Neural cell (in vitro differentiated cells): ENCODE measurements at regions not wholly inside any gene's neighbourhood (a gene's known extent, or its start where the extent isn't known, plus 50 kb on each side); places are given as distances from the start of the nearest gene placed in this dataset.

Experiments used
- H2AFZ ChIP-seq: fragments of 200-600, 300-800 bp; sonication (generic), shearing (Covaris generic); 2 replicates; pipeline ENCODE4 v1.6.0; 2014; ENCODE audit warnings: low read depth, mild to moderate bottlenecking, antibody characterized with exemption, low read length, moderate library complexity
- H3F3A ChIP-seq: fragments of 200-600 bp; shearing (Covaris generic); 2 replicates; pipeline ENCODE4 v1.6.1; 2016; ENCODE audit warnings: mild to moderate bottlenecking, moderate library complexity, mixed read lengths, antibody characterized with exemption, low read length; ENCODE audit not compliant: insufficient read depth, poor library complexity, severe bottlenecking
- H3K27ac ChIP-seq: fragments of 200-600, 300-800 bp; sonication (generic), shearing (Covaris generic); 2 replicates; pipeline ENCODE4 v1.5.1; 2014; ENCODE audit warnings: mild to moderate bottlenecking, low read length, moderate library complexity
- H3K27me3 ChIP-seq: fragments of 300-800, 200-600 bp; sonication (generic), shearing (Covaris generic); 2 replicates; pipeline ENCODE4 v1.6.0; 2014; ENCODE audit warnings: mild to moderate bottlenecking, low read depth, low read length, moderate library complexity; ENCODE audit not compliant: insufficient read depth
- H3K36me3 ChIP-seq: fragments of 300-800, 200-600 bp; sonication (generic), shearing (Covaris generic); 2 replicates; pipeline ENCODE4 v1.5.1; 2014; ENCODE audit warnings: mild to moderate bottlenecking, antibody characterized with exemption, low read length, moderate library complexity; ENCODE audit not compliant: insufficient read depth
- H3K4me2 ChIP-seq: fragments of 300-800, 200-600 bp; sonication (generic), shearing (Covaris generic); 2 replicates; pipeline ENCODE4 v1.6.0; 2014; ENCODE audit warnings: mild to moderate bottlenecking, low read length
- H3K4me3 ChIP-seq: fragments of 300-800, 200-600 bp; sonication (generic), shearing (Covaris generic); 2 replicates; pipeline ENCODE4 v1.5.1; 2014; ENCODE audit warnings: mild to moderate bottlenecking, low read length, moderate library complexity
- H3K79me2 ChIP-seq: fragments of 200-600 bp; shearing (Covaris generic); replicated peaks from 2 replicates; pipeline ENCODE4 v1.6.0; 2014; ENCODE audit warnings: mild to moderate bottlenecking, low read length, moderate library complexity; ENCODE audit not compliant: insufficient read depth
- H3K9ac ChIP-seq: fragments of 300-800, 200-600 bp; sonication (generic), shearing (Covaris generic); 2 replicates; pipeline ENCODE4 v1.6.1; 2016; ENCODE audit warnings: mild to moderate bottlenecking, low read length, mixed read lengths
- H3K9me2 ChIP-seq: fragments of 200-600 bp; shearing (Covaris generic); 2 replicates; pipeline ENCODE4 v1.6.1; 2016; ENCODE audit warnings: mild to moderate bottlenecking, low read length, mixed read lengths; ENCODE audit not compliant: insufficient read depth
- H3K9me3 ChIP-seq: fragments of 200-600, 300-800 bp; sonication (generic), shearing (Covaris generic); 2 replicates; pipeline ENCODE4 v1.6.1; 2016; ENCODE audit warnings: mild to moderate bottlenecking, mixed run types, low read length, moderate library complexity, mixed read lengths
- H4K20me1 ChIP-seq: fragments of 200-600 bp; shearing (Covaris generic); 2 replicates; pipeline ENCODE4 v1.6.1; 2016; ENCODE audit warnings: mild to moderate bottlenecking, mixed run types; ENCODE audit not compliant: insufficient read depth
- CTCF ChIP-seq: fragments of 450-650 bp; IDR thresholded peaks from 2 replicates; pipeline ENCODE4 v1.5.1; 2014; ENCODE audit warnings: antibody characterized with exemption, mild to moderate bottlenecking, moderate library complexity; ENCODE audit not compliant: poor library complexity, severe bottlenecking
- EP300 ChIP-seq: fragments of 450-650 bp; conservative IDR thresholded peaks from 2 replicates; pipeline ENCODE4 v1.6.1; 2014; ENCODE audit warnings: antibody characterized with exemption, mild to moderate bottlenecking, moderate library complexity; ENCODE audit not compliant: poor library complexity, severe bottlenecking
- EZH2 ChIP-seq: fragments of 200-600, 300-800 bp; shearing (Covaris generic), sonication (generic); IDR thresholded peaks from 2 replicates; pipeline ENCODE4 v1.6.1; 2014; ENCODE audit warnings: antibody characterized with exemption, low read length, borderline replicate concordance, mild to moderate bottlenecking; ENCODE audit not compliant: insufficient read depth, poor library complexity, severe bottlenecking
- MXI1 ChIP-seq: fragments of 450-650 bp; conservative IDR thresholded peaks from 2 replicates; pipeline ENCODE4 v1.6.1; 2014; ENCODE audit warnings: antibody characterized with exemption, mild to moderate bottlenecking; ENCODE audit not compliant: poor library complexity, severe bottlenecking
- POLR2AphosphoS5 ChIP-seq: IDR thresholded peaks from 2 replicates; pipeline ENCODE4 v1.6.1; 2012
- RAD21 ChIP-seq: fragments of 450-650 bp; conservative IDR thresholded peaks from 2 replicates; pipeline ENCODE4 v1.6.1; 2014; ENCODE audit warnings: antibody characterized with exemption, mild to moderate bottlenecking, moderate library complexity
- REST ChIP-seq: IDR thresholded peaks from 2 replicates; pipeline ENCODE4 v1.6.1; 2012; ENCODE audit warnings: borderline replicate concordance
- SMC3 ChIP-seq: fragments of 450-650 bp; conservative IDR thresholded peaks from 2 replicates; pipeline ENCODE4 v1.6.1; 2014; ENCODE audit warnings: antibody characterized with exemption, mild to moderate bottlenecking, moderate library complexity; ENCODE audit not compliant: poor library complexity
- TAF1 ChIP-seq: IDR thresholded peaks from 2 replicates; pipeline ENCODE4 v1.6.1; 2012; ENCODE audit warnings: low read depth

- H3K36me3 ChIP-seq: no peaks in the 10 kb centered on the region
- H3K79me2 ChIP-seq: no peaks in the 10 kb centered on the region
- H3K27ac ChIP-seq: no peak overlapping the region
- H3K9me2 ChIP-seq: no peaks in the 10 kb centered on the region
- H3K4me3 ChIP-seq: no peak overlapping the region
- H3F3A ChIP-seq: no peaks in the 10 kb centered on the region
- H3K4me2 ChIP-seq: no peak overlapping the region
- no peaks in the 10 kb centered on the region for H3K9me3 ChIP-seq
- H3K27me3 ChIP-seq: no peaks in the 10 kb centered on the region
- no peak for TF ChIP-seq RAD21
- no peak for TF ChIP-seq MXI1
- no peak for TF ChIP-seq TAF1
- TF ChIP-seq REST: no peak
- TF ChIP-seq SMC3: no peak
- no peak for TF ChIP-seq CTCF
- no peak for TF ChIP-seq POLR2AphosphoS5
- no peak for TF ChIP-seq EP300
- TF ChIP-seq EZH2: no peak
- no peak overlapping the region for H2AFZ ChIP-seq
- H3K9ac ChIP-seq: no peak overlapping the region
- no peaks in the 10 kb centered on the region for H4K20me1 ChIP-seq
Measured at GRCh38 chr6:126173265-126173664, 166.7 kb upstream of the CENPW start.

GRCh38 chr6:126174697-126175096, 165.2 kb upstream of the CENPW start:
- Histone ChIP-seq H3K9ac (no peak overlapping the region), H3K9me2 (no peaks in the 10 kb centered on the region), H3K79me2 (no peaks in the 10 kb centered on the region), H3K36me3 (no peaks in the 10 kb centered on the region), H3K4me3 (no peak overlapping the region), H3K27me3 (no peaks in the 10 kb centered on the region), H2AFZ (no peak overlapping the region), H3F3A (no peaks in the 10 kb centered on the region), H3K27ac (no peak overlapping the region), H3K4me2 (no peak overlapping the region), H4K20me1 (no peaks in the 10 kb centered on the region), H3K9me3 (no peaks in the 10 kb centered on the region)
- TF ChIP-seq POLR2AphosphoS5: no peak
- TF ChIP-seq CTCF: no peak
- TF ChIP-seq EP300: no peak
- TF ChIP-seq REST: no peak
- TF ChIP-seq RAD21: no peak
- no peak for TF ChIP-seq SMC3
- no peak for TF ChIP-seq EZH2
- no peak for TF ChIP-seq MXI1
- TF ChIP-seq TAF1: no peak
